Suprapubic skin (tissue), 4 donors: ENCODE measurements at regions not wholly inside any gene's neighbourhood (a gene's known extent, or its start where the extent isn't known, plus 50 kb on each side); places are given as distances from the start of the nearest gene placed in this dataset.

Experiments
- CTCF ChIP-seq, 2 donors: fragments of 200-600 bp in 1 of 2; fragments of 450-650 bp in 1 of 2; sonication (generic) in 1 of 2; IDR thresholded peaks; one replicate each; pipeline ENCODE4 v1.5.1; 2016 to 2019; ENCODE audit warnings: antibody characterized with exemption in 2 of 2, mild to moderate bottlenecking in 1 of 2, moderate library complexity in 1 of 2
- POLR2A ChIP-seq, 2 donors: fragments of 450-650 bp; IDR thresholded peaks; one replicate each; pipeline ENCODE4 v1.6.1; 2017; ENCODE audit warnings: antibody characterized with exemption in 2 of 2, mild to moderate bottlenecking in 2 of 2, moderate library complexity in 2 of 2
- POLR2AphosphoS5 ChIP-seq, 3 donors: sonication (generic); formaldehyde crosslinking; IDR thresholded peaks; one replicate each; pipeline ENCODE4 v1.6.1; 2017; ENCODE audit warnings: antibody characterized with exemption in 3 of 3

GRCh38 chr3:48088056-48088748 lies 72.0 kb upstream of the MAP4 start:
- TF ChIP-seq CTCF (IDR thresholded peaks at IDR 0.05) (no peak), POLR2AphosphoS5 (IDR thresholded peaks at IDR 0.05) (no peak), POLR2A (IDR thresholded peaks at IDR 0.05) (no peak)
